ENCODE measurements at regions not wholly inside any gene's neighbourhood (a gene's known extent, or its start where the extent isn't known, plus 50 kb on each side); places are given as distances from the start of the nearest gene placed in this dataset.

DNA sequence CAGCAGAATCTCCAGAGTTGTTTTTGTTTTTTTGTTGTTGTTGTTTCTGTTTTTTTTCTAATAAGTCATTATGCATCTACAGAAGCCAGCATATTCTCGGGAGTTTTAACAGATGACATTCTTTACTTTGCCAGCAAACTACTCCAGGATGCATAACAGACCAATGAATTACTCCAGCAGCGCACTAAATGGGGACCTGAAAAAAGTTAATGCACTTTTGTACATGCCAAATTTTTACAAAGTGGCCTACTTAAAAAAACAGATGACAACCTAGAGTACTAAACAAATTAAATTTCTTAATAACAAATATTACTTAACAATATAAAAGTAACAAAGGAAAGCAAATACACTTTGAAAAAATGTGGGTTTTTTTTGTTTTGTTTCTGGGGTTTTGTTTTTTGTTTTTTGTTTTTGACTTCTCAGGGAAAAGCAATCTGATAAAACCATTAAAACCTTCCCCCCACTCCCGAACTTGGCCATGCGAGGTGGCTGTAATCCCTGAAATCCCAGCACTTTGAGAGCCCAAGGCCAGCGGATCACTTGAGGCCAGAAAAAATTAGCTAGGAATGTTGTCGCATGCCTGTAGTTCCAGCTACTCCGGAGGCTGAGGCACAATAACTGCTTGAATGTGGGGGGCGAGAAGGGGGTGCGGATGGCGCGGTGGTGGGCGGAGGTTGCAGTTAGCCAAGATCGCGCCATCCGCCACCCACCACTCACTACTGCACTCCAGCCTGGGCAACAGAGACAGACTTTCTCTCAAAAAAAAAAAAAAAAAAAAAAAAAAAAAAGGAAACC, 352.4 kb downstream of the CETN3 start:
- DNase-seq (no peak), ATAC-seq (no peak)
- H3K36me3 ChIP-seq (ENCODE audit: low read depth, low read length), result no peaks in the 10 kb centered on the region
- CTCF ChIA-PET, result no interaction called here
- peak overlapping the region; percentile 81 for H3K4me2 ChIP-seq (ENCODE audit: low read length)
- no peaks in the 10 kb centered on the region for H3K9me3 ChIP-seq (ENCODE audit: low read length)
- no peak overlapping the region for H2AFZ ChIP-seq (ENCODE audit: low read length)
- H3K4me3 ChIP-seq (ENCODE audit: low read length), result no peak overlapping the region
- H3K27me3 ChIP-seq (ENCODE audit: low read length), result no peaks in the 10 kb centered on the region
- BruUV-seq (replicated peaks), result no TSS peak
- H3K79me2 ChIP-seq (ENCODE audit: low read length), result no peaks in the 10 kb centered on the region
- no peaks in the 10 kb centered on the region for H4K20me1 ChIP-seq (ENCODE audit: low read length)
- POLR2A ChIA-PET (ENCODE audit: unreplicated experiment), result no interaction called here
- no peaks in the 10 kb centered on the region for H3F3A ChIP-seq (ENCODE audit: low read length, unreplicated experiment)
- H3K9me2 ChIP-seq (replicated peaks; ENCODE audit: low read length), result no peaks in the 10 kb centered on the region
- no peak overlapping the region for H3K27ac ChIP-seq (ENCODE audit: low read length)
- intact Hi-C loops (cut with micrococcal nuclease), result no loop called here
- H3K9ac ChIP-seq (ENCODE audit: low read length), result no peak overlapping the region
- H3K4me1 ChIP-seq (ENCODE audit: insufficient read depth, low read length), result peaks cover 30% of the 10 kb centered on the region
- TF ChIP-seq EZH2 (IDR thresholded peaks at IDR 0.05; ENCODE audit: low read length, unreplicated experiment) (no peak), EZH2phosphoT487 (IDR thresholded peaks at IDR 0.05; ENCODE audit: borderline replicate concordance, low read length) (no peak)
- TF ChIP-seq, protein P1, sequence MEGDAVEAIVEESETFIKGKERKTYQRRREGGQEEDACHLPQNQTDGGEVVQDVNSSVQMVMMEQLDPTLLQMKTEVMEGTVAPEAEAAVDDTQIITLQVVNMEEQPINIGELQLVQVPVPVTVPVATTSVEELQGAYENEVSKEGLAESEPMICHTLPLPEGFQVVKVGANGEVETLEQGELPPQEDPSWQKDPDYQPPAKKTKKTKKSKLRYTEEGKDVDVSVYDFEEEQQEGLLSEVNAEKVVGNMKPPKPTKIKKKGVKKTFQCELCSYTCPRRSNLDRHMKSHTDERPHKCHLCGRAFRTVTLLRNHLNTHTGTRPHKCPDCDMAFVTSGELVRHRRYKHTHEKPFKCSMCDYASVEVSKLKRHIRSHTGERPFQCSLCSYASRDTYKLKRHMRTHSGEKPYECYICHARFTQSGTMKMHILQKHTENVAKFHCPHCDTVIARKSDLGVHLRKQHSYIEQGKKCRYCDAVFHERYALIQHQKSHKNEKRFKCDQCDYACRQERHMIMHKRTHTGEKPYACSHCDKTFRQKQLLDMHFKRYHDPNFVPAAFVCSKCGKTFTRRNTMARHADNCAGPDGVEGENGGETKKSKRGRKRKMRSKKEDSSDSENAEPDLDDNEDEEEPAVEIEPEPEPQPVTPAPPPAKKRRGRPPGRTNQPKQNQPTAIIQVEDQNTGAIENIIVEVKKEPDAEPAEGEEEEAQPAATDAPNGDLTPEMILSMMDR (conservative IDR thresholded peaks at IDR 0.05; ENCODE audit: low read depth, low read length), result no peak

DNA sequence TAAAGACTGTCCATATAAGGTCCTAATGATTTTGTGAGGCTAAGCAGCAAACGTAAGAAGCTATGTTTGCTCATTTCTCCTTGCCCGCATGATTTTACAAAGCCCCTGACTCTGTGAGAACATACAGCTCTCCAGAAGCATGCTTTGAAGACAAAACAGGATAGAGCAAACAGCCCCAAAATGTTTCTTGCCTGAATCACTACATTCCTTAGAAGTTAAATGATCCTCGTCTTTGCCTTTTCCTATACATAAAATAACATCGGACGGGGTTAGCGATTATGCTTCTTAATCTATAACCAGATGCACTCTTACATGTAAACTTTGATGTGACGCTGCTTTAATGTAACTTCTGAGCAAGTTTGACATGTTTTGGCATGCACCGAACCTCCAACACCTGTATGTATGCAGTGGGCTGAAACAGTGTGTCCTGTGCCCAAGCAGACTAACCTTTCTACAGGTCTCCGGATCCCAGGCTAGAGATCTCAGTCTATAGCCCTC, 353.7 kb downstream of the CETN3 start:
- peak overlapping the region; percentile 15 for H3K9ac ChIP-seq (ENCODE audit: low read length)
- H3K9me3 ChIP-seq (ENCODE audit: low read length), result no peaks in the 10 kb centered on the region
- peak overlapping the region; percentile 81 for H3K4me2 ChIP-seq (ENCODE audit: low read length)
- H3K27me3 ChIP-seq (ENCODE audit: low read length), result no peaks in the 10 kb centered on the region
- intact Hi-C loops (cut with micrococcal nuclease), result no loop called here
- H2AFZ ChIP-seq (ENCODE audit: low read length), result peak overlapping the region; percentile 66
- H3F3A ChIP-seq (ENCODE audit: low read length, unreplicated experiment), result no peaks in the 10 kb centered on the region
- H3K36me3 ChIP-seq (ENCODE audit: low read depth, low read length), result no peaks in the 10 kb centered on the region
- ChIA-PET POLR2A (ENCODE audit: unreplicated experiment) (no interaction called here), CTCF (no interaction called here)
- no peaks in the 10 kb centered on the region for H4K20me1 ChIP-seq (ENCODE audit: low read length)
- peaks cover 30% of the 10 kb centered on the region for H3K4me1 ChIP-seq (ENCODE audit: insufficient read depth, low read length)
- H3K27ac ChIP-seq (ENCODE audit: low read length), result peak overlapping the region; percentile 65
- TF ChIP-seq, protein P1 (conservative IDR thresholded peaks at IDR 0.05; ENCODE audit: low read depth, low read length), result no peak
- TF ChIP-seq EZH2 (IDR thresholded peaks at IDR 0.05; ENCODE audit: low read length, unreplicated experiment) (no peak), EZH2phosphoT487 (IDR thresholded peaks at IDR 0.05; ENCODE audit: borderline replicate concordance, low read length) (no peak)
- no peaks in the 10 kb centered on the region for H3K9me2 ChIP-seq (replicated peaks; ENCODE audit: low read length)
- peak; percentile 90 for ATAC-seq
- no peaks in the 10 kb centered on the region for H3K79me2 ChIP-seq (ENCODE audit: low read length)
- H3K4me3 ChIP-seq (ENCODE audit: low read length), result peak overlapping the region; percentile 58
- DNase-seq, result peak; percentile 86
- no TSS peak for BruUV-seq (replicated peaks)

DNA sequence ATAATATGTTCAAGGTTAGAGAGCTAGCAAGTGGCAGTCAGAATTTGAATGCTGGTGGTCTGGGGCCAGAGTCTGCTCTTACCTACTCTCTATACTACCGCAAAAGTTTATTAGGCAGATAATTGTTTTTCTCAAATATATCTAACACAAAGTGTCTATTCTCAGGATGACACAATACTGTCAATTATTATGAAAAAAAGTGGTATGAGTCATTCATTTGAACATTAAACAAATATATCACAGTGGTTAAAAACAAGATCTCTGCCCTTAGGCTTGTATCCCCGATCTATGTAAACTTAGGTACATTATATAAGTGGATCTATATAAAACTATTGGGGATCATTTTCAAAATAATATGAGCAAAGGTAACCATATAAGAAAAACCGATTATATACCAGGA, 354.9 kb downstream of the CETN3 start:
- no TSS peak for BruUV-seq (replicated peaks)
- H3K27me3 ChIP-seq (ENCODE audit: low read length), result no peaks in the 10 kb centered on the region
- ATAC-seq (peak; percentile 53), DNase-seq (peak; percentile 84)
- H3F3A ChIP-seq (ENCODE audit: low read length, unreplicated experiment), result no peaks in the 10 kb centered on the region
- no peak for TF ChIP-seq EZH2 (IDR thresholded peaks at IDR 0.05; ENCODE audit: low read length, unreplicated experiment)
- H3K9me3 ChIP-seq (ENCODE audit: low read length), result no peaks in the 10 kb centered on the region
- no peak overlapping the region for H2AFZ ChIP-seq (ENCODE audit: low read length)
- no peaks in the 10 kb centered on the region for H3K79me2 ChIP-seq (ENCODE audit: low read length)
- no peaks in the 10 kb centered on the region for H4K20me1 ChIP-seq (ENCODE audit: low read length)
- ChIA-PET CTCF (no interaction called here), POLR2A (ENCODE audit: unreplicated experiment) (interaction anchor here (0.6 kb wide), 2 partner anchors 34 to 495 kb away, joined by 3 to 7 read pairs; no protein-coding TSS in a partner anchor)
- peak overlapping the region; percentile 81 for H3K4me2 ChIP-seq (ENCODE audit: low read length)
- H3K9ac ChIP-seq (ENCODE audit: low read length), result no peak overlapping the region
- peaks cover 30% of the 10 kb centered on the region for H3K4me1 ChIP-seq (ENCODE audit: insufficient read depth, low read length)
- no peak overlapping the region for H3K4me3 ChIP-seq (ENCODE audit: low read length)
- H3K9me2 ChIP-seq (replicated peaks; ENCODE audit: low read length), result no peaks in the 10 kb centered on the region
- H3K36me3 ChIP-seq (ENCODE audit: low read depth, low read length), result no peaks in the 10 kb centered on the region
- H3K27ac ChIP-seq (ENCODE audit: low read length), result peak overlapping the region; percentile 65; the same call in 1 of the 2 replicates
- intact Hi-C loops (cut with micrococcal nuclease), result loop anchor here (1.0 kb wide), 1 partner anchor 33 kb away; no protein-coding TSS in a partner anchor

Measured in PC-3 (cell line).